ENCODE measurements at regions not wholly inside any gene's neighbourhood (a gene's known extent, or its start where the extent isn't known, plus 50 kb on each side); places are given as distances from the start of the nearest gene placed in this dataset.

DNA sequence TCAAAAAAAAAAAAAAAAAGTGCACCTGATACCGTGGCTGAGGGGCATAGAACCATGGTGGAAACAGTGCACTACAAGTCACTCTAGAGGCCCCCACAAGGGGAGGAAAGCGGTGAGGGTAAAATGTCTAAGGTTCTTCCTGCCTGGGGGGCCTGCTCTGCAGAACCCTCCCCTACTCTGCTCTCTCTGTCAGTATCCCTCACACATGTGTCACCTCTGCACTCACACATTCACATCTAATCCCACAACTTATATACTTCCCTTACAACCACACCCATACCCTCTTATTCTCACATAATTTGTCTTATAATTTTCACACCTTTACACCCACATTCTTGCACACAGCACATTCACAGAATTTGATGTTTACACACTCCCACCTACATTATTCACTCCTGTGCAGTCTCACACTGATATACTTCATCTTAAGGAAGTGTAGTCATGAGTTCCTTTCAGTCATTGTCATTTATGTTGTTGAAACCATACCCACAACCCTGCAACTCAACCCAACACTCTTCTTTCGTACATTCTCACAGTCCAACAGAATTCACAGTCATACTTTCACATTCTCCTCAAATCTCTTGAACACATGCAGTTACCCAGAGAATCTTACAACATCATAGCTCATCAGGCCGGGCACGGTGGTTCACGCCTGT, 68.0 kb upstream of the PAX2 start:
- H3K4me1 ChIP-seq (ENCODE audit: control insufficient read depth in 1 of 2, insufficient read depth in 2 of 2, low read length in 2 of 2), result no peaks in the 10 kb centered on the region
- H3K4me3 ChIP-seq (replicated peaks in 1 of 2; ENCODE audit: low read depth in 1 of 2, low read length in 2 of 2), result no peak overlapping the region
- TF ChIP-seq SRF (IDR thresholded peaks at IDR 0.05; ENCODE audit: low read depth), result no peak
- no peak for TF ChIP-seq ATF3 (IDR thresholded peaks at IDR 0.05)
- TF ChIP-seq SIN3A (IDR thresholded peaks at IDR 0.05; ENCODE audit: low read depth), result no peak
- no peak for TF ChIP-seq CEBPB (IDR thresholded peaks at IDR 0.05; ENCODE audit: low read depth)
- TF ChIP-seq CTCF (IDR thresholded peaks at IDR 0.05 in 2 of 3, conservative IDR thresholded peaks at IDR 0.05 in 1 of 3; ENCODE audit: borderline replicate concordance in 1 of 3, insufficient read depth in 1 of 3, low read depth in 2 of 3, low read length in 2 of 3), result no peak
- TF ChIP-seq POLR2AphosphoS5 (IDR thresholded peaks at IDR 0.05; ENCODE audit: low read depth, low read length), result no peak
- no peak for TF ChIP-seq SP1 (IDR thresholded peaks at IDR 0.05; ENCODE audit: low read depth)
- TF ChIP-seq YY1 (IDR thresholded peaks at IDR 0.05; ENCODE audit: extremely low read depth, insufficient replicate concordance, low read depth, low read length), result no peak
- TF ChIP-seq, protein P1, sequence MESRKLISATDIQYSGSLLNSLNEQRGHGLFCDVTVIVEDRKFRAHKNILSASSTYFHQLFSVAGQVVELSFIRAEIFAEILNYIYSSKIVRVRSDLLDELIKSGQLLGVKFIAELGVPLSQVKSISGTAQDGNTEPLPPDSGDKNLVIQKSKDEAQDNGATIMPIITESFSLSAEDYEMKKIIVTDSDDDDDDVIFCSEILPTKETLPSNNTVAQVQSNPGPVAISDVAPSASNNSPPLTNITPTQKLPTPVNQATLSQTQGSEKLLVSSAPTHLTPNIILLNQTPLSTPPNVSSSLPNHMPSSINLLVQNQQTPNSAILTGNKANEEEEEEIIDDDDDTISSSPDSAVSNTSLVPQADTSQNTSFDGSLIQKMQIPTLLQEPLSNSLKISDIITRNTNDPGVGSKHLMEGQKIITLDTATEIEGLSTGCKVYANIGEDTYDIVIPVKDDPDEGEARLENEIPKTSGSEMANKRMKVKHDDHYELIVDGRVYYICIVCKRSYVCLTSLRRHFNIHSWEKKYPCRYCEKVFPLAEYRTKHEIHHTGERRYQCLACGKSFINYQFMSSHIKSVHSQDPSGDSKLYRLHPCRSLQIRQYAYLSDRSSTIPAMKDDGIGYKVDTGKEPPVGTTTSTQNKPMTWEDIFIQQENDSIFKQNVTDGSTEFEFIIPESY (IDR thresholded peaks at IDR 0.05; ENCODE audit: extremely low read depth, insufficient replicate concordance, low read length), result no peak
- TF ChIP-seq CBX3 (IDR thresholded peaks at IDR 0.05; ENCODE audit: low read depth), result no peak
- TF ChIP-seq ELF1 (IDR thresholded peaks at IDR 0.05; ENCODE audit: borderline replicate concordance, low read depth), result no peak
- no peak for TF ChIP-seq EGR1 (IDR thresholded peaks at IDR 0.05; ENCODE audit: low read depth)
- TF ChIP-seq EZH2phosphoT487 (IDR thresholded peaks at IDR 0.05; ENCODE audit: borderline replicate concordance), result no peak
- no peak for TF ChIP-seq REST (IDR thresholded peaks at IDR 0.05; ENCODE audit: low read depth)
- TF ChIP-seq ZFX (IDR thresholded peaks at IDR 0.05), result no peak
- no peak for TF ChIP-seq FOSL1 (IDR thresholded peaks at IDR 0.05; ENCODE audit: low read depth)
- no peak for TF ChIP-seq TCF7L2 (IDR thresholded peaks at IDR 0.05; ENCODE audit: borderline replicate concordance, extremely low read depth, insufficient read depth, insufficient read length)
- no peaks in the 10 kb centered on the region for H4K20me1 ChIP-seq (ENCODE audit: insufficient read depth)
- no peak overlapping the region for H3K9ac ChIP-seq (ENCODE audit: low read length)
- no peaks in the 10 kb centered on the region for H3K9me2 ChIP-seq (ENCODE audit: insufficient read depth)
- peaks cover 56% of the 10 kb centered on the region for H3K27me3 ChIP-seq (ENCODE audit: insufficient read depth, low read length)
- no peaks in the 10 kb centered on the region for H3K79me2 ChIP-seq (ENCODE audit: insufficient read depth, low read length)
- ChIA-PET CTCF (interaction anchor here (1.3 to 1.6 kb wide), 2 partner anchors 51 to 201 kb away, joined by 3 read pairs; no protein-coding TSS in a partner anchor), RAD21 (ENCODE audit: low non-redundant PET in 1 of 2, low total read pairs in 2 of 2, uncharacterized antibody in 2 of 2, unreplicated experiment in 2 of 2) (no interaction called here), POLR2A (no interaction called here)
- DNase-seq (ENCODE audit: low read depth, low spot score) (no peak), ATAC-seq (no peak)
- intact Hi-C loops (cut with micrococcal nuclease), result no loop called here
- H3K9me3 ChIP-seq (ENCODE audit: control insufficient read depth in 1 of 2, insufficient read depth in 1 of 2, low read depth in 1 of 2, low read length in 2 of 2), result no peaks in the 10 kb centered on the region
- no peak overlapping the region for H3K4me2 ChIP-seq (ENCODE audit: low read length)
- no peak overlapping the region for H3K27ac ChIP-seq (ENCODE audit: low read depth, low read length)
- H3K36me3 ChIP-seq (ENCODE audit: control insufficient read depth in 1 of 2, insufficient read depth in 2 of 2, low read length in 2 of 2), result no peaks in the 10 kb centered on the region
- no TSS peak for BruUV-seq (replicated peaks)
- H2AFZ ChIP-seq (ENCODE audit: low read depth, low read length, poor library complexity, severe bottlenecking), result no peak overlapping the region

Data from HCT116 (cell line).